ENCODE measurements at regions not wholly inside any gene's neighbourhood (a gene's known extent, or its start where the extent isn't known, plus 50 kb on each side); places are given as distances from the start of the nearest gene placed in this dataset.

DNA sequence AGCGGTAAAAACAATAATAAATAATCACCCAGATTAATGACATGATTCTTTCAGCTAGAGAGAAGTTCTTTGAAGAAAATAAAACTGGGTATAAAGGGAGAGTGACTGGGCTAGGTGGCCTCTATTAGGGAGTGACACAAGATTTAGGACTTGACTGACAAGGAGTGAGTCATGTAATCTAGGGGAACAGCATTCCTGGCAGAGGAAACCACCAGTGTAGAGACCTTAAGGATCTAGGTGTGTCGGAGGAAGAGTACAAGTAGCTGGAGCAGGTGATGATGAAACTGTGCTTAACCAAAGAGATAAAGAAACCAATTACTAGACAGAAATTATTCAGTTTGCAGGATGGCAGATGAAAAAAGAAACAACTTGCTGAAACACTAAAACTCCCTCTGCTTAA lies 248.0 kb downstream of the RFC3 start:
- no peaks in the 10 kb centered on the region for H3K4me1 ChIP-seq (ENCODE audit: control insufficient read depth, insufficient read depth, low read length)
- no peaks in the 10 kb centered on the region for H3K27me3 ChIP-seq (ENCODE audit: control insufficient read depth, insufficient read depth, low read length)
- H3K27ac ChIP-seq (ENCODE audit: low read depth, low read length), result no peak overlapping the region
- no peak overlapping the region for H3K4me3 ChIP-seq (ENCODE audit: low read length)
- no peaks in the 10 kb centered on the region for H3K36me3 ChIP-seq (ENCODE audit: control insufficient read depth, insufficient read depth, low read length)
- H3K9ac ChIP-seq (ENCODE audit: low read length), result no peak overlapping the region

DNA sequence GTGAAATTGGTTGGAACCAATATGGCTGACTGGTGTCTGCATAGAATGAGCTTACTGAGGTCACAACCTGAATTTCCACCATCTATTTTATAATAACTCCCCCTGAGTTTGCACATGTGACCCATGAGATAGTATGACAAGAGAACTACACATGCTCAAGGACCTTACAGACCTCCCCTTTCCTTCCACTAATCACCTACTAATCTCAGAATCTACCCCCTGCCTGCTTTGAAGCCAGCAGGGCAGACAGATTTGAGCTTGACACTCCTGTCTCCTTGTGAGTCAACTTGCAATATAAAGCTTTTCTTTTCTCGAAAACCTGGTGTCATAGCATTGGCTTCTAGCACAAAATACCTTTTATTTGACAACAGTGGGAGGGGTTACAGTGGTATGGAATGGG lies 248.4 kb downstream of the RFC3 start:
- Histone ChIP-seq H3K4me3 (ENCODE audit: low read length) (no peak overlapping the region), H3K36me3 (ENCODE audit: control insufficient read depth, insufficient read depth, low read length) (no peaks in the 10 kb centered on the region), H3K9ac (ENCODE audit: low read length) (no peak overlapping the region), H3K27ac (ENCODE audit: low read depth, low read length) (no peak overlapping the region), H3K27me3 (ENCODE audit: control insufficient read depth, insufficient read depth, low read length) (no peaks in the 10 kb centered on the region), H3K4me1 (ENCODE audit: control insufficient read depth, insufficient read depth, low read length) (no peaks in the 10 kb centered on the region)

DNA sequence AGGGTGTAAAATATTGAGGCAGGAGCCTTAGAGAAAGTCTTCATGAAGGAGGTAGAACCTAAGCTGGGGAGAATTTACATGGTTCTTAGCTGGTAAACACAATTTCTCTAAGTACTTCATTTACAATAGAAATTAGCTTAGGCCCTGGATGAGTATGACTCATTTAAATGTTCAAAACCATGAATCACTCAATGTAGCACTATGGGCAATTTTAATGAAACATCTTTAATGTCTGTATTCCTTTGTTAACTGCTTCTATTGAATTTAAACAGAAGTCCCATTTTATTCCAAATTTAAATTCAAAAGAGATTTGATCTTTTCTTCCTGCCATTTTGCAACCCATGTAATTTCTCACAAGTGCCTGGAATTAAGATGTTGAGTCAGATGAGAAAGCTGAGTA lies 252.1 kb downstream of the RFC3 start:
- H3K27me3 ChIP-seq (ENCODE audit: control insufficient read depth, insufficient read depth, low read length), result no peaks in the 10 kb centered on the region
- no peak overlapping the region for H3K9ac ChIP-seq (ENCODE audit: low read length)
- no peaks in the 10 kb centered on the region for H3K4me1 ChIP-seq (ENCODE audit: control insufficient read depth, insufficient read depth, low read length)
- no peaks in the 10 kb centered on the region for H3K36me3 ChIP-seq (ENCODE audit: control insufficient read depth, insufficient read depth, low read length)
- H3K4me3 ChIP-seq (ENCODE audit: low read length), result no peak overlapping the region
- H3K27ac ChIP-seq (ENCODE audit: low read depth, low read length), result no peak overlapping the region

DNA sequence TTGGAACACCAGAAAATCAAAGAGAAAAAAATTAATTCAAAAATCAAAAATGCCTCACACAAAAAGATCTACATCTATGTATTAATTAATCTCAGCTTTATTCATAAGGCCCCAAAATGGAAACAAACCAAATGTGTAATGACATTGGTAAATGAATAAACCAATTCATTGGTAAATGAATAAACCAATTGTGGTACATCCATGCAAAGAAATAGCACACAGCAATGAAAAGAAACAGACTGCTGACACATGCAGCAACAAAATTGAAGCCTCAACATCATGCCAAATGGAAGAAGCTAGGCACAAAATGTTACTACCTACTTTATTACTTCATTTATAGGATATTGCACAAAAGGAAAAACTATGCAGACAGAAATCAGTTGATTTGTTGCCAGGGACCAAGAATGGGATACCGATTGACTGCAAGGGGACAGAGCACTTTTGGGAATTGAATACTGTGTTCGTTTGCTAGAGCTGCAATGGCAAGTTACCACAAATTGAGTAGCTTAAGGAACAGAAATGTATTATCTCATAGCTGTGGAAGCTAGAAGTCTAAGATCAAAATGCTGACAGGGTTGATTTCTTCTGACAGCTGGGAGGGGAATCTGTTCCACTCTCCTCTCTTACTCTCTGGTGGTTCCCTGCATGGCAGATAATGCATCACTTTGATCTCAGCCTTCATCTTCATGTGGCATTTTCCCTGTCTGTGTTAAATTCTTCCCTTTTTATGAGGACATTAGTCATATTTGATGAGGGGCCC lies 252.8 kb downstream of the RFC3 start:
- no peak overlapping the region for H3K27ac ChIP-seq (ENCODE audit: low read depth, low read length)
- no peaks in the 10 kb centered on the region for H3K27me3 ChIP-seq (ENCODE audit: control insufficient read depth, insufficient read depth, low read length)
- H3K4me1 ChIP-seq (ENCODE audit: control insufficient read depth, insufficient read depth, low read length), result no peaks in the 10 kb centered on the region
- no peak overlapping the region for H3K9ac ChIP-seq (ENCODE audit: low read length)
- no peaks in the 10 kb centered on the region for H3K36me3 ChIP-seq (ENCODE audit: control insufficient read depth, insufficient read depth, low read length)
- no peak overlapping the region for H3K4me3 ChIP-seq (ENCODE audit: low read length)

DNA sequence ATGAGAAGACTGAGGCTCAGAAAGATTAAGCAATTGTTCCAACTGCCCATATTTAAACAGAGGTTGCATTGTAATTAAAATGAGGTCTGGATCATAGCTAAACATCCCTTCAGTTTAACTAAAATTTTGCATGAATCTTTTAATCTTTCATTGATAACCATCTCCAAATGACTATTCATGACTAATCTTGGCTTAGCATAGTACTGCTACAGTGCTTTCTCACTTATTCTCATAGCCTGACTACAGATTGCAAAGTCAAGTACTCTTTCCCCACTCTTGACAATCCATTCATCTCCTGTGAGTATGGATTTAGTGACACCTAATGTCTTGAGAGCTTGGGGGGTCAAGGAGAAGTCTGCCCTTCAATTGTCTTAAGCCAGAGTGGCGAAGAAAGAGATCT lies 258.4 kb downstream of the RFC3 start:
- Histone ChIP-seq H3K4me3 (ENCODE audit: low read length) (no peak overlapping the region), H3K4me1 (ENCODE audit: control insufficient read depth, insufficient read depth, low read length) (no peaks in the 10 kb centered on the region), H3K36me3 (ENCODE audit: control insufficient read depth, insufficient read depth, low read length) (no peaks in the 10 kb centered on the region), H3K27ac (ENCODE audit: low read depth, low read length) (no peak overlapping the region), H3K9ac (ENCODE audit: low read length) (no peak overlapping the region), H3K27me3 (ENCODE audit: control insufficient read depth, insufficient read depth, low read length) (no peaks in the 10 kb centered on the region)

DNA sequence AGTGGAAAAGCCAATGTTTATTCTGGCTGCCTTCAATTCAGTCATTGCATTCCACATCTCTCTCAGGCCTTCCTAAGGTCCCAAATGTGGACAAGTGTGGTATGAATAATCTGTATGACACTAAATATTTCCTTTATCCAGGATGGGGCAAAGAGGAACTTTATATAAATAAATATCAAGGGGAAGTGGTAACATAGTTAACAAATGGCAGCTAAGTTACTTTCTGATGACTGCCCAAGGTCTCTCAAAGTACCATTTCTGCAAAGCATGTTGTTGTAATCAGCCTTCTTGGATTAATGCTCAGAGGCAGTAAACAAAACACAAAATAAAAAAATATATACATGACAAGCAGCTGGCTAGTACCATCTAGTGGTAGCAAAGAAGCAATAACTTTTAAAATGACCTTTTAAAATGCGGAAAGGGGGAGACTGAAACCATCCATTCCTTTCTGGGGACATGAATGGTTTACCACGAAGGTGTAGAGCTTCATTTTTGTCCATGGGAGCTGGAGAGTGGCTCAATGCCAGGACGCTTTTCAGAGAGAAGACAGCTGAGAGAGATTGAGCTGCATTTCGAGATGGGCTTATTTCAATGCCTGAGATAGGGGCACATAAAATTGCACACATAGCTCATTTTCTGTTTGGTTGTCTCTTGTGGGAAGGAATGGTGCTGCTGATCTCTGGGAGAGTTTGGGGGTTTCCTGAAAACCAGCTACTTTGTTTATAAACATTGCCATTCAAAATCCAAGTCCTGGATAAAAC lies 259.2 kb downstream of the RFC3 start:
- H3K27ac ChIP-seq (ENCODE audit: low read depth, low read length), result no peak overlapping the region
- H3K4me3 ChIP-seq (ENCODE audit: low read length), result no peak overlapping the region
- no peaks in the 10 kb centered on the region for H3K27me3 ChIP-seq (ENCODE audit: control insufficient read depth, insufficient read depth, low read length)
- no peaks in the 10 kb centered on the region for H3K4me1 ChIP-seq (ENCODE audit: control insufficient read depth, insufficient read depth, low read length)
- H3K36me3 ChIP-seq (ENCODE audit: control insufficient read depth, insufficient read depth, low read length), result no peaks in the 10 kb centered on the region
- no peak overlapping the region for H3K9ac ChIP-seq (ENCODE audit: low read length)

DNA sequence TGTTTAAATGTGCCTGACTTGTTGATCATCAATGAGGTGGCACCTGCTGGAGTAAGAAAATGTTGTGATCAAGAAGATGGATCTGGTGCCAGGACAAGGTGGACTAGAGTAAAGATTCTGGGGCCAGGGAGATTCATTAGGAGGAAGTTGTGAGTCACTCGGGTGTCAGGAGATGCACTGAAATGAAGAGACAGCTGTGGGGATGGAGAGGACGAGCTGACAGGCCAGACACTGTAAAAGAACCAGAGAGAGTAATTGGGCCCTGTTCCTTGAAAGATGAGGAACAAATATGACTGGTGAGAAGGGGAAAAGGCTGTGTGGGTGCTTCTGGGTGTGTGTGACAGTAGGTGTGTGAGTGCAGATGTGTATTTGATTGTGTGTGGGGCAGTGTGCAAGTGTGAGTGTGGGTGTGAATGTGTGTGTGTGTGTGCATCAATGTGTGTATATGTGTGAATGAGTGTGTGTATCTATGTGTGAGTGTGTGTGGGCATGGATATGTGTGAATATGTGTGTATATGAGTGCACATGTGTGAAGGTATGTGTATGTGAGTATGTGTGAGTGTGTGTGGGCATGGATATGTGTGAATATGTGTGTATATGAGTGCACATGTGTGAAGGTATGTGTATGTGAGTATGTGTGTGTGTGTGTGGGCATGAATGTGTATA lies 260.5 kb downstream of the RFC3 start:
- Histone ChIP-seq H3K27me3 (ENCODE audit: control insufficient read depth, insufficient read depth, low read length) (no peaks in the 10 kb centered on the region), H3K9ac (ENCODE audit: low read length) (no peak overlapping the region), H3K4me1 (ENCODE audit: control insufficient read depth, insufficient read depth, low read length) (no peaks in the 10 kb centered on the region), H3K27ac (ENCODE audit: low read depth, low read length) (no peak overlapping the region), H3K4me3 (ENCODE audit: low read length) (no peak overlapping the region), H3K36me3 (ENCODE audit: control insufficient read depth, insufficient read depth, low read length) (no peaks in the 10 kb centered on the region)

DNA sequence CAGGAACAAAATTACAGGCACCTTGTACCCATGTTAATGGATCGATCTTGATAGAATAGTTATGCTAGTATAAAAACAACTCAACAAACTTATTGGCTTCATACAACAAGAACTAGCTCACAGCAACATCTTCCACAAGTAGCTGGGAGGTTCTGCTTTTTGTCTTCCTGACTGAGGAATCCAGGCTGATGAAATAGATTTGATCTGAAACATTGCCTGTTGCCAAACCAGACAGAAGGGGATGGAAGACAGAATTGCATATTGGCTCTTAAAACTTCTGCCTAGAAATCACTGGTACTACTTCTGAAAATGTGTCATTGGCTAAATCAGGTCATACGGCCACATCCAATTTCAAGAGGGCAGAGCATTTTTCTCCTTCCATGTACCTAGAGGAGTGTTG lies 267.3 kb downstream of the RFC3 start:
- Histone ChIP-seq H3K4me3 (ENCODE audit: low read length) (no peak overlapping the region), H3K36me3 (ENCODE audit: control insufficient read depth, insufficient read depth, low read length) (no peaks in the 10 kb centered on the region), H3K27ac (ENCODE audit: low read depth, low read length) (no peak overlapping the region), H3K27me3 (ENCODE audit: control insufficient read depth, insufficient read depth, low read length) (no peaks in the 10 kb centered on the region), H3K4me1 (ENCODE audit: control insufficient read depth, insufficient read depth, low read length) (no peaks in the 10 kb centered on the region), H3K9ac (ENCODE audit: low read length) (no peak overlapping the region)

DNA sequence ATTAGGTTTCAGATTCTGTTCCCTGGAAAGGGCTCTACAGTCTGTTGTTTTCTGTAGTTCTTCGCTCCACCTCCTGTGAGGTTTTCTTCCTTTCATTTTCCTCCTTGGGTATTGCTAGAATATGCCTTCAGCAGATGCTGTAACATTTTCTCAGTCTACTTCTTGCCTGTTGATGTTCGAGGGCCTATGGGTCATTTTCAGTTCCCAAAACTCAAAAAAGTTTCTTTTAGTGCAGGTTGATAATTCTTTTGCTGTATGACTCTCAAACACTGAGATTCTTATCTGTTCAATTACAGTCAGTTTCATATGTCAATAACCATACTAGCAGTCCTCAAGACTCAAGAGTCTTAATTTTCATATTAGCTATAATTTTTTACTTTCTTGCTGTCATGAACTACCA lies 268.3 kb downstream of the RFC3 start:
- Histone ChIP-seq H3K27ac (ENCODE audit: low read depth, low read length) (no peak overlapping the region), H3K9ac (ENCODE audit: low read length) (no peak overlapping the region), H3K4me3 (ENCODE audit: low read length) (no peak overlapping the region), H3K27me3 (ENCODE audit: control insufficient read depth, insufficient read depth, low read length) (no peaks in the 10 kb centered on the region), H3K36me3 (ENCODE audit: control insufficient read depth, insufficient read depth, low read length) (no peaks in the 10 kb centered on the region), H3K4me1 (ENCODE audit: control insufficient read depth, insufficient read depth, low read length) (no peaks in the 10 kb centered on the region)

DNA sequence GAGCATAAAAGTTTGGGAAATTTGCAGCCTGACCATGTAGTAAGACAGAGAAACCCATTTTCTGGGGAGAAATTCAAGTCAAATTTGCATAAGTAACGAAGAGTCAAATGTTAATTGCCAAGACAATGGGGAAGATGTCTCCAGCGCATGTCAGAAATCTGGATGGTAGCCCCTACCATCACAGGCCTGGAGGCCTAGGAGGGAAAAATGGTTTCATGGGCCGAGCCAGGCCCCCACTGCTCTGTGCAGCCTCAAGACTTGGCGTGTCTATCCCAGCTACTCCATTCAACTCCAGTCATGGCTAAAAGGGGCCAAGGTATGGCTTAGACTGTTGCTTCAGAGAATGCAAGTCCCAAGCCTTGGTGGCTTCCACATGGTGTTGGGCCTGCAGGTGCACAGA lies 269.8 kb downstream of the RFC3 start:
- Histone ChIP-seq H3K27me3 (ENCODE audit: control insufficient read depth, insufficient read depth, low read length) (no peaks in the 10 kb centered on the region), H3K4me1 (ENCODE audit: control insufficient read depth, insufficient read depth, low read length) (no peaks in the 10 kb centered on the region), H3K4me3 (ENCODE audit: low read length) (no peak overlapping the region), H3K36me3 (ENCODE audit: control insufficient read depth, insufficient read depth, low read length) (no peaks in the 10 kb centered on the region), H3K27ac (ENCODE audit: low read depth, low read length) (no peak overlapping the region), H3K9ac (ENCODE audit: low read length) (no peak overlapping the region)

DNA sequence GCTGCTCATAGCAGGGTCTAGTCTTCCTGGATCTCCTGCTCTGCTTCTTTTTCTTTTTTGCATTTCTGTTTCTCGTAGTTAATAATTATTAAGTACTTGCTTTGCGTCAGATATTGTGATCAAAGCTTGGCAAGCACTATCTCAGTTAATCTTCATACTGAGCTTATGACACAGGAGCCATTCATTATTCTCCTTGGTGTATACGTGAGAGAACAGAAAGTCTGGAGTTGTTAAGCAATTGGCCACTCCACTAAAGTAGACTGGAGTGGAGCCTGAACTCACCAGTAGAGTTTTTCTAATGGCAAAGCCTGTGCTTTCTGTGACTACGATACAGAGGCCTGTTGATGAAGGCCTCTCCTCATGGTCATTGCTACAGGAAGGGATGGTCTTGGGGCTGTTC lies 285.9 kb downstream of the RFC3 start:
- no peak overlapping the region for H3K27ac ChIP-seq (ENCODE audit: low read depth, low read length)
- no peaks in the 10 kb centered on the region for H3K36me3 ChIP-seq (ENCODE audit: control insufficient read depth, insufficient read depth, low read length)
- H3K4me3 ChIP-seq (ENCODE audit: low read length), result no peak overlapping the region
- H3K27me3 ChIP-seq (ENCODE audit: control insufficient read depth, insufficient read depth, low read length), result no peaks in the 10 kb centered on the region
- H3K9ac ChIP-seq (ENCODE audit: low read length), result no peak overlapping the region
- no peaks in the 10 kb centered on the region for H3K4me1 ChIP-seq (ENCODE audit: control insufficient read depth, insufficient read depth, low read length)

DNA sequence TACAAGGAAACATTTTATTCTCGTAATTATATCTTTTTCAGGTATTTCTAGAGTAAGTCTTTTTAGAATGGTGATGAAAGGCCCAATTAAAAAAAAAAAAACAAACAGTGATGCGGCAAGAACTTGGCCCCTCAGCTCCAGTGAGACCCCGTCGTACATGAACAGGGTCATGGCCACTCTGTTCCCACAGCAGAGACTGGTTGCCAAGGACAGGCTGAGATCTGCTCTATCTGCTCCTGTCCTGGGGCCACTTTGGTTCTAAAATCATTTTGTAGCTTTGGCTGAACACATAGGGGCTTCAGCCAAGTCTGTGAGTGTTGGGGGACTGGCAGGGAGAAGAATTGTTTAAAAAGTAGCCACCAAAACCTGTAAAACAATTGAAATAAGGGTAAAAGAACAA lies 286.9 kb downstream of the RFC3 start:
- no peaks in the 10 kb centered on the region for H3K36me3 ChIP-seq (ENCODE audit: control insufficient read depth, insufficient read depth, low read length)
- H3K4me3 ChIP-seq (ENCODE audit: low read length), result no peak overlapping the region
- no peak overlapping the region for H3K9ac ChIP-seq (ENCODE audit: low read length)
- H3K27ac ChIP-seq (ENCODE audit: low read depth, low read length), result no peak overlapping the region
- no peaks in the 10 kb centered on the region for H3K27me3 ChIP-seq (ENCODE audit: control insufficient read depth, insufficient read depth, low read length)
- no peaks in the 10 kb centered on the region for H3K4me1 ChIP-seq (ENCODE audit: control insufficient read depth, insufficient read depth, low read length)
